ENCODE measurements at regions not wholly inside any gene's neighbourhood (a gene's known extent, or its start where the extent isn't known, plus 50 kb on each side); places are given as distances from the start of the nearest gene placed in this dataset.

- no peak for DNase-seq (ENCODE audit: low read depth)
- no peaks in the 10 kb centered on the region for H3K27me3 ChIP-seq (ENCODE audit: control insufficient read depth, insufficient read depth, low read length)
- H3K4me3 ChIP-seq (ENCODE audit: low read depth, low read length) = no peak overlapping the region
- POLR2A ChIA-PET = no interaction called here
- CTCF ChIA-PET = no interaction called here
- no peaks in the 10 kb centered on the region for H3K36me3 ChIP-seq (ENCODE audit: control insufficient read depth, insufficient read depth, low read length)
- no peak for TF ChIP-seq CTCF (IDR thresholded peaks at IDR 0.05; ENCODE audit: insufficient read depth, low read depth, low read length)
Measured at GRCh38 chr22:49716441-49716840, 111.2 kb downstream of the BRD1 start.

- CTCF ChIA-PET = no interaction called here
- POLR2A ChIA-PET = no interaction called here
- no peak for TF ChIP-seq CTCF (IDR thresholded peaks at IDR 0.05; ENCODE audit: insufficient read depth, low read depth, low read length)
- no peak for DNase-seq (ENCODE audit: low read depth)
- no peaks in the 10 kb centered on the region for H3K27me3 ChIP-seq (ENCODE audit: control insufficient read depth, insufficient read depth, low read length)
- no peak overlapping the region for H3K4me3 ChIP-seq (ENCODE audit: low read depth, low read length)
- no peaks in the 10 kb centered on the region for H3K36me3 ChIP-seq (ENCODE audit: control insufficient read depth, insufficient read depth, low read length)
Measured at GRCh38 chr22:49715450-49715849, 112.2 kb downstream of the BRD1 start.

- ChIA-PET CTCF (no interaction called here), POLR2A (no interaction called here)
- no peaks in the 10 kb centered on the region for H3K36me3 ChIP-seq (ENCODE audit: control insufficient read depth, insufficient read depth, low read length)
- no peak for DNase-seq (ENCODE audit: low read depth)
- TF ChIP-seq CTCF (IDR thresholded peaks at IDR 0.05; ENCODE audit: insufficient read depth, low read depth, low read length) = no peak
- no peak overlapping the region for H3K4me3 ChIP-seq (ENCODE audit: low read depth, low read length)
- H3K27me3 ChIP-seq (ENCODE audit: control insufficient read depth, insufficient read depth, low read length) = no peaks in the 10 kb centered on the region
Measured at GRCh38 chr22:49713003-49713402, 114.7 kb downstream of the BRD1 start.

- no peak for TF ChIP-seq CTCF (IDR thresholded peaks at IDR 0.05; ENCODE audit: insufficient read depth, low read depth, low read length)
- Histone ChIP-seq H3K36me3 (ENCODE audit: control insufficient read depth, insufficient read depth, low read length) (no peaks in the 10 kb centered on the region), H3K27me3 (ENCODE audit: control insufficient read depth, insufficient read depth, low read length) (no peaks in the 10 kb centered on the region), H3K4me3 (ENCODE audit: low read depth, low read length) (no peak overlapping the region)
- ChIA-PET POLR2A (no interaction called here), CTCF (no interaction called here)
- DNase-seq (ENCODE audit: low read depth) = no peak
Measured at GRCh38 chr22:49712195-49712791, 115.4 kb downstream of the BRD1 start.

- no peak for DNase-seq (ENCODE audit: low read depth)
- H3K36me3 ChIP-seq (ENCODE audit: control insufficient read depth, insufficient read depth, low read length) = no peaks in the 10 kb centered on the region
- CTCF ChIA-PET = no interaction called here
- no peak overlapping the region for H3K4me3 ChIP-seq (ENCODE audit: low read depth, low read length)
- no peaks in the 10 kb centered on the region for H3K27me3 ChIP-seq (ENCODE audit: control insufficient read depth, insufficient read depth, low read length)
- TF ChIP-seq CTCF (IDR thresholded peaks at IDR 0.05; ENCODE audit: insufficient read depth, low read depth, low read length) = no peak
- POLR2A ChIA-PET = no interaction called here
Measured at GRCh38 chr22:49710746-49711145, 116.9 kb downstream of the BRD1 start.

All from BJ (cell line).